GM12878 (cell line): ENCODE measurements at regions not wholly inside any gene's neighbourhood (a gene's known extent, or its start where the extent isn't known, plus 50 kb on each side); places are given as distances from the start of the nearest gene placed in this dataset.

Experiments
- ATAC-seq: fragments of 200-7000 bp; cut with Tn5 transposase; 3 replicates; pipeline ENCODE4 v1.9.1; 2020; ENCODE audit warnings: mild to moderate bottlenecking, moderate library complexity
- BruUV-seq: library from RNA; stranded (reverse); fragments of 400-500 nt; replicated peaks from 2 replicates; lab custom pipeline; 2021; lab: Mats Ljungman, UMichigan
- CTCF ChIA-PET: fragments of 300-600 bp; sonication (Branson Sonifier 250); formaldehyde crosslinking; extraction: SDS; loops from one replicate; lab custom pipeline; 2021; ENCODE audit warnings: inconsistent platforms; lab: Yijun Ruan, JAX
- POLR2A ChIA-PET: fragments of 350-600 bp; formaldehyde crosslinking; extraction: SDS; loops from one replicate; lab custom pipeline; 2021; ENCODE audit warnings: inconsistent platforms; lab: Charles Lee
- RAD21 ChIA-PET: fragments of 300-600 bp; sonication (Branson Sonifier 250); formaldehyde crosslinking; loops from one replicate; lab custom pipeline; 2023; ENCODE audit warnings: antibody characterized with exemption; ENCODE audit not compliant: unreplicated experiment; lab: Charles Lee
- SMC1A ChIA-PET: fragments of 300-600 bp; sonication (Branson Sonifier 250); formaldehyde crosslinking; loops from one replicate; lab custom pipeline; 2023; ENCODE audit not compliant: unreplicated experiment, uncharacterized antibody; lab: Charles Lee
- DNase-seq: peaks from one replicate; pipeline ENCODE4 v3.0.0-alpha.2; 2011; ENCODE audit warnings: low read depth, low spot score
- FAIRE-seq: peaks from 3 replicates; lab custom pipeline; 2011; peaks lifted over from hg19 to GRCh38; lab: Jason Lieb, UNC
- H2AFZ ChIP-seq: 2 replicates; pipeline ENCODE4 v1.6.0; 2011; ENCODE audit warnings: low read depth, low read length, control low read depth; ENCODE audit not compliant: control insufficient read depth
- H3K27ac ChIP-seq: 2 replicates; pipeline ENCODE4 v1.5.1; 2011; ENCODE audit warnings: control low read depth; ENCODE audit not compliant: control insufficient read depth, insufficient read depth
- H3K27me3 ChIP-seq, 2 experiments: replicated peaks in 1 of 2; 2 replicates each; pipeline versions ENCODE4 v1.6.0 to v1.6.1; 2011; ENCODE audit warnings: low read length in 1 of 2; ENCODE audit not compliant: control insufficient read depth in 2 of 2, insufficient read depth in 2 of 2
- H3K36me3 ChIP-seq, 2 experiments: 2 replicates each; pipeline ENCODE4 v1.5.1; 2011; ENCODE audit warnings: low read length in 1 of 2; ENCODE audit not compliant: control insufficient read depth in 2 of 2, insufficient read depth in 2 of 2
- H3K4me1 ChIP-seq: 2 replicates; pipeline ENCODE4 v1.6.1; 2011; ENCODE audit warnings: mild to moderate bottlenecking, low read length, moderate library complexity, mixed read lengths; ENCODE audit not compliant: control insufficient read depth, insufficient read depth
- H3K4me2 ChIP-seq: 2 replicates; pipeline ENCODE4 v1.6.0; 2011; ENCODE audit warnings: control low read depth; ENCODE audit not compliant: control insufficient read depth, insufficient read depth
- H3K4me3 ChIP-seq: fragments of 200-600 bp; sonication (generic); 2 replicates; pipeline ENCODE4 v1.5.1; 2016
- H3K79me2 ChIP-seq: 2 replicates; pipeline ENCODE4 v1.6.0; 2011; ENCODE audit warnings: low read length; ENCODE audit not compliant: control insufficient read depth, insufficient read depth
- H3K9ac ChIP-seq: 2 replicates; pipeline ENCODE4 v1.8.0; 2011; ENCODE audit warnings: low read length, control low read depth, mixed read lengths; ENCODE audit not compliant: control insufficient read depth, insufficient read depth
- H3K9me3 ChIP-seq: replicated peaks from 3 replicates; pipeline ENCODE4 v1.5.1; 2011; ENCODE audit warnings: mild to moderate bottlenecking, low read length; ENCODE audit not compliant: control insufficient read depth, insufficient read depth
- H4K20me1 ChIP-seq: 2 replicates; pipeline ENCODE4 v1.6.0; 2011; ENCODE audit not compliant: control insufficient read depth, insufficient read depth
- BCL11A ChIP-seq: IDR thresholded peaks from 2 replicates; pipeline ENCODE4 v1.6.1; 2011; ENCODE audit warnings: low read depth, low read length
- BHLHE40 ChIP-seq, 2 experiments: fragments of 450-650 bp in 1 of 2; IDR thresholded peaks; 2 replicates each; pipeline ENCODE4 v1.6.1; 2011 to 2017; ENCODE audit warnings: low read depth in 2 of 2, borderline replicate concordance in 1 of 2, improper control_type of control experiment in 1 of 2, low read length in 1 of 2, mild to moderate bottlenecking in 1 of 2
- EGR1 ChIP-seq, 2 experiments: IDR thresholded peaks; 1 replicate in 1 of 2; 2 replicates in 1 of 2; pipeline ENCODE4 v1.6.1; 2011 to 2012; ENCODE audit warnings: low read depth in 2 of 2, low read length in 2 of 2, borderline replicate concordance in 1 of 2, mild to moderate bottlenecking in 1 of 2, moderate library complexity in 1 of 2
- GABPA ChIP-seq: IDR thresholded peaks from 2 replicates; pipeline ENCODE4 v1.6.1; 2014; ENCODE audit warnings: antibody characterized with exemption, low read depth, mild to moderate bottlenecking, inconsistent platforms
- IRF3 ChIP-seq: fragments of 450-650 bp; IDR thresholded peaks from 2 replicates; pipeline ENCODE4 v1.6.1; 2014; ENCODE audit warnings: mild to moderate bottlenecking
- JUND ChIP-seq: IDR thresholded peaks from 2 replicates; pipeline ENCODE4 v1.6.1; 2012; ENCODE audit warnings: low read depth, mild to moderate bottlenecking, low read length, improper control_type of control experiment, moderate library complexity
- MXI1 ChIP-seq: fragments of 150-350 bp; IDR thresholded peaks from 2 replicates; pipeline ENCODE4 v1.6.1; 2011; ENCODE audit warnings: low read depth, mild to moderate bottlenecking, inconsistent platforms, low read length, improper control_type of control experiment
- REST ChIP-seq: IDR thresholded peaks from 2 replicates; pipeline ENCODE4 v1.6.1; 2012; ENCODE audit warnings: mild to moderate bottlenecking, low read depth, low read length
- SMAD1 ChIP-seq: fragments of 450-650 bp; IDR thresholded peaks from 2 replicates; pipeline ENCODE4 v1.6.1; 2018; ENCODE audit warnings: mild to moderate bottlenecking, low read depth; ENCODE audit not compliant: partially characterized antibody
- SMARCA5 ChIP-seq: fragments of 450-650 bp; IDR thresholded peaks from 2 replicates; pipeline ENCODE4 v1.6.1; 2017; ENCODE audit warnings: mild to moderate bottlenecking
- TBL1XR1 ChIP-seq: IDR thresholded peaks from 2 replicates; pipeline ENCODE4 v1.6.1; 2012; ENCODE audit warnings: low read depth, low read length, improper control_type of control experiment
- ZBTB11 ChIP-seq: fragments of 450-650 bp; formaldehyde crosslinking; IDR thresholded peaks from 2 replicates; pipeline ENCODE4 v1.5.0; 2022; ENCODE audit warnings: mild to moderate bottlenecking, missing genetic modification characterization
- WGBS: methylation state at CpG from one replicate; pipeline ENCODE4 v1.1.6; 2016; ENCODE audit warnings: low lambda C conversion rate; ENCODE audit not compliant: insufficient replicate concordance, insufficient coverage; ENCODE audit errors: missing lambda C conversion rate; 5-methylcytosine and 5-hydroxymethylcytosine counted together
- in situ Hi-C: fragments of 300-500 bp; cut with MboI; formaldehyde crosslinking; loops from 9 replicates; pipeline ENCODE4 v1.14.3; 2018; ENCODE audit warnings: mixed read lengths
- intact Hi-C: fragments of 100-400 bp; cut with micrococcal nuclease; formaldehyde crosslinking; loops from one replicate; pipeline ENCODE4 v1.14.2; 2022; ENCODE audit not compliant: unreplicated experiment
- TF ChIP-seq, protein P1 (sequence below): fragments of 450-650 bp; IDR thresholded peaks from 2 replicates; pipeline ENCODE4 v1.6.1; 2018; ENCODE audit warnings: mild to moderate bottlenecking, low read depth, moderate library complexity; ENCODE audit not compliant: partially characterized antibody

- DNase-seq (no peak), FAIRE-seq (no peak), ATAC-seq (no peak)
- Histone ChIP-seq H3K4me3 (no peak overlapping the region), H3K9ac (no peak overlapping the region), H2AFZ (no peak overlapping the region), H3K9me3 (no peaks in the 10 kb centered on the region), H3K27me3 (no peaks in the 10 kb centered on the region), H3K79me2 (no peaks in the 10 kb centered on the region), H3K27ac (no peak overlapping the region), H4K20me1 (no peaks in the 10 kb centered on the region), H3K4me2 (no peak overlapping the region), H3K4me1 (no peaks in the 10 kb centered on the region), H3K36me3 (no peaks in the 10 kb centered on the region)
- WGBS: 9% methylated on average over 4 of the region's 4 CpGs
- CTCF ChIA-PET: no interaction called here
- no TSS peak for BruUV-seq
- SMC1A ChIA-PET: no interaction called here
- RAD21 ChIA-PET: no interaction called here
- intact Hi-C loops: no loop called here
- in situ Hi-C loops: no loop called here
- POLR2A ChIA-PET: no interaction called here
- TF ChIP-seq JUND: no peak
- no peak for TF ChIP-seq BCL11A
- TF ChIP-seq IRF3: no peak
- TF ChIP-seq REST: no peak
- TF ChIP-seq EGR1 (IDR thresholded peaks at IDR 0.05; ENCODE audit: borderline replicate concordance in 1 of 2, low read depth in 2 of 2, low read length in 2 of 2): no peak
- TF ChIP-seq ZBTB11 (CRISPR knock-in tag): no peak
- TF ChIP-seq MXI1: no peak
- TF ChIP-seq SMAD1: no peak
- TF ChIP-seq BHLHE40 (IDR thresholded peaks at IDR 0.05; ENCODE audit: borderline replicate concordance in 1 of 2, low read depth in 2 of 2, low read length in 1 of 2): no peak
- TF ChIP-seq GABPA: no peak
- TF ChIP-seq, protein P1, sequence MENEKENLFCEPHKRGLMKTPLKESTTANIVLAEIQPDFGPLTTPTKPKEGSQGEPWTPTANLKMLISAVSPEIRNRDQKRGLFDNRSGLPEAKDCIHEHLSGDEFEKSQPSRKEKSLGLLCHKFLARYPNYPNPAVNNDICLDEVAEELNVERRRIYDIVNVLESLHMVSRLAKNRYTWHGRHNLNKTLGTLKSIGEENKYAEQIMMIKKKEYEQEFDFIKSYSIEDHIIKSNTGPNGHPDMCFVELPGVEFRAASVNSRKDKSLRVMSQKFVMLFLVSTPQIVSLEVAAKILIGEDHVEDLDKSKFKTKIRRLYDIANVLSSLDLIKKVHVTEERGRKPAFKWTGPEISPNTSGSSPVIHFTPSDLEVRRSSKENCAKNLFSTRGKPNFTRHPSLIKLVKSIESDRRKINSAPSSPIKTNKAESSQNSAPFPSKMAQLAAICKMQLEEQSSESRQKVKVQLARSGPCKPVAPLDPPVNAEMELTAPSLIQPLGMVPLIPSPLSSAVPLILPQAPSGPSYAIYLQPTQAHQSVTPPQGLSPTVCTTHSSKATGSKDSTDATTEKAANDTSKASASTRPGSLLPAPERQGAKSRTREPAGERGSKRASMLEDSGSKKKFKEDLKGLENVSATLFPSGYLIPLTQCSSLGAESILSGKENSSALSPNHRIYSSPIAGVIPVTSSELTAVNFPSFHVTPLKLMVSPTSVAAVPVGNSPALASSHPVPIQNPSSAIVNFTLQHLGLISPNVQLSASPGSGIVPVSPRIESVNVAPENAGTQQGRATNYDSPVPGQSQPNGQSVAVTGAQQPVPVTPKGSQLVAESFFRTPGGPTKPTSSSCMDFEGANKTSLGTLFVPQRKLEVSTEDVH: no peak
- TF ChIP-seq SMARCA5: no peak
- TF ChIP-seq TBL1XR1: no peak
These were observed 229.8 kb upstream of the CDH19 start for GRCh38 chr18:66833646-66834045.
